IPS-20b (cell line): ENCODE measurements at regions not wholly inside any gene's neighbourhood (a gene's known extent, or its start where the extent isn't known, plus 50 kb on each side); places are given as distances from the start of the nearest gene placed in this dataset.

Experiments
- H3K27ac ChIP-seq: one replicate; pipeline ENCODE4 v1.5.1; 2013; ENCODE audit warnings: low read length
- H3K27me3 ChIP-seq: 2 replicates; pipeline ENCODE4 v1.6.1; 2013; ENCODE audit warnings: mild to moderate bottlenecking, low read length, inconsistent platforms; ENCODE audit not compliant: insufficient read depth
- H3K36me3 ChIP-seq: 2 replicates; pipeline ENCODE4 v1.6.1; 2013; ENCODE audit warnings: low read depth, mild to moderate bottlenecking, inconsistent platforms, low read length, moderate library complexity; ENCODE audit not compliant: insufficient read depth
- H3K4me1 ChIP-seq: 2 replicates; pipeline ENCODE4 v1.6.1; 2013; ENCODE audit warnings: mild to moderate bottlenecking, control low read depth, inconsistent platforms, low read length, moderate library complexity; ENCODE audit not compliant: insufficient read depth
- H3K4me3 ChIP-seq: 2 replicates; pipeline ENCODE4 v1.5.1; 2013; ENCODE audit warnings: mild to moderate bottlenecking, low read length, inconsistent platforms
- H3K9ac ChIP-seq: 2 replicates; pipeline ENCODE4 v1.6.1; 2013; ENCODE audit warnings: low read depth, mild to moderate bottlenecking, inconsistent platforms, low read length, moderate library complexity
- H3K9me3 ChIP-seq: 2 replicates; pipeline ENCODE4 v1.6.1; 2013; ENCODE audit warnings: mild to moderate bottlenecking, low read depth, low read length, inconsistent platforms; ENCODE audit not compliant: insufficient read depth

DNA sequence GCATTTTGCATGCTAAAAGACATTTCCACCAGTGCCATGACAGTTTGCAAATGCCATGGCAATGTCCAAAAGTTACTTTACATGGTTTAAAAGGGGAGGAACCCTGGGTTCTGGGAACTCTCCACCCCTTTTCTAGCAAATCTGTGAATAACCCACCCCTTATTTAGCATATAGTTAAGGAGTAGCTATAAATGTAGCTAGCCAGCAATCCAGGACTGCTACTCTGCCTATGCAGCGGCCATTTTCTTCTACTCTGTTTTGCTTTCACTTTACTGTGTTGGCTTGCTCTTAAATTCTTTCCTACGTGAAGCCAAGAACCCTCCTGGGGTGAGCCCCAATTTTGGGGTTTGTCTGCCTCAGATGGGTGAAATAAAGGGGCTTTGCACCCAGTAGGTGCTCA, 141.0 kb downstream of the PTPN11 start:
- Histone ChIP-seq H3K9ac (no peak overlapping the region), H3K27ac (no peak overlapping the region), H3K36me3 (no peaks in the 10 kb centered on the region), H3K4me3 (no peak overlapping the region), H3K4me1 (no peaks in the 10 kb centered on the region), H3K9me3 (no peaks in the 10 kb centered on the region), H3K27me3 (no peaks in the 10 kb centered on the region)

DNA sequence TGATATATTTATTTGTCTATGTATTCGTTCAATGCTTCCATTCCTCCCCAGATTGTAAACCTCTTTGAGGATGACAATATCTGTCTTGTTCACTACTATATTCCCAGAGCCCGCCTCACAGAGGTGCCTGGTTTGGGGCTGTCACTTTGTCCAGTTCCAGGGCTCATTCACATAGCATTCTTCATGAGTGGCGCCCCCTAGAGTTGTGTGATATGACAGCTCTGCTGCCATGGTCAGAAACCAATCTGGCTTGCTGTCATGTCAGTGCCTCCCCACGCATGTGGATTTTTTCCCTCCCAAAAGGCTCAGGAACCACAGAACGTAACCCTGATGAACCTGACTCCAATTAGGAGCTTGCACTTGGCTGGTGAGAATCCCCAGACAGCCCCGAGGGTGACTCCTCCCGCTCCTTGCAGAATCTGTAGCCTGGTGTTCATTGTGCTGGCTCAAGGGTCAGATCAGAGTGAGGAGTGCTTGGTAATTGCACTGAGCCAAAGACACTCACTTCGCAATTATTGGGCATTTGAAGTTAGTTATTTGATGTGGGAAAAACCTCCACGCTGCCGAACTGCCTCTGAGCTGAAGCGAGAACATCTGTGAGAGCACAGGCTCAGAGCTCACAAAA, 145.5 kb downstream of the PTPN11 start:
- Histone ChIP-seq H3K9ac (no peak overlapping the region), H3K27me3 (no peaks in the 10 kb centered on the region), H3K36me3 (no peaks in the 10 kb centered on the region), H3K4me1 (no peaks in the 10 kb centered on the region), H3K4me3 (no peak overlapping the region), H3K9me3 (no peaks in the 10 kb centered on the region), H3K27ac (no peak overlapping the region)

DNA sequence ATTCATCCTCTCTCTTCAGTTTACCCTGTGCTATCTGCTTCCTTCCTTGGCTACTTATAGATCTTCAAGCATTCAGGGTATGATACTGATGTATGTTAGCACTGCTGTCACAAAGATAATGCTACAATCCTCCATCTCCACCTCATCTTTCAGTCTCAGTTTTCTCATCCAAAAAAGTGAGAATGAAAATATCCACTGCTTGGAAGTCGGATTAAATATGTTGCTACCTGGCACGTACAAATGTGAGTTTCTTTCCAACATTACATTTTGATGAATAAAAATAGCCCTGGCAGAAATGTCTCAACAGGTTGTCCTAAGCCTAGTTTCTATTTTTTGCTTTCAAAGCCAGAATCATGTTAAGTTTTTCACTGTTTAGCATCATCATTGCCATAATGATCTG, 149.9 kb downstream of the PTPN11 start:
- Histone ChIP-seq H3K4me3 (no peak overlapping the region), H3K27ac (no peak overlapping the region), H3K27me3 (peaks cover 11% of the 10 kb centered on the region), H3K9me3 (no peaks in the 10 kb centered on the region), H3K9ac (no peak overlapping the region), H3K4me1 (no peaks in the 10 kb centered on the region), H3K36me3 (no peaks in the 10 kb centered on the region)

DNA sequence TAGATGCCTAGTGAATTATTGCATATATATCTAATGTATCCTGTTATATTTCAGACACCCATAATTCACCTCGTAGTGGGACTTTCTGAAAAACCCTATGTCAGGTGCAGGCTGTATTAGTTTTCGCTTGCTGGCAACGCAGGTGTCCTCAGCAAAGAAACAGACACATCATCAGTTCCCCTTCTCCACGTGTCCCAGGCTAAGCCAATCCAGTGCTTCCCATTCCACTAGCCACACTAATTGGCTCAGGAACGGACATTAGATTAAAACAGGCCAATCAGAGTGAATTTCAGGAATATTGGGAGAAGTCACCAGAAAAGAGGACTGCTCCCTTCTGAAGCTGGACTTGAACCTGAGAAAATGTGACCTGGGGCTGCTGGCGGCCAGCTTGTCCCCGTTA, 151.3 kb downstream of the PTPN11 start:
- no peaks in the 10 kb centered on the region for H3K4me1 ChIP-seq
- H3K27me3 ChIP-seq: peaks cover 23% of the 10 kb centered on the region
- no peaks in the 10 kb centered on the region for H3K9me3 ChIP-seq
- H3K36me3 ChIP-seq: no peaks in the 10 kb centered on the region
- H3K27ac ChIP-seq: no peak overlapping the region
- no peak overlapping the region for H3K9ac ChIP-seq
- H3K4me3 ChIP-seq: no peak overlapping the region

DNA sequence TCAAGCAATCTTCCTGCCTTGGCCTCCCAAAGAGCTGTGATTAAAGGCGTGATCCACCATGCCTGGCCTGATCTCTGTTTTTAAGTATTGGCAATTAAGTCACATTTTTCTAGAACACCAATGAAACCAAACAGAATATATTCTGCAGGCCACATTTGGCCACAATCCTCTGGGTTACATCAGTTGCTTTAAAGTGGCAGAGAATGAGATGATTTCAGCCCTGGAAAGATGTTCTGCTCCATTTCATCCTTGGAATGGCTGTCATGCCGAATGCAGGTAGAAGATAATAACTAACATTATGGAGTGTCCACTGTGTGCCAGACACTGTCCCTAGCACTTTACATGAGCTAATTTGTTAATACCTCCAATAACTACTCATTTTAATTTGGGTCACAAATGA, 154.4 kb downstream of the PTPN11 start:
- H3K36me3 ChIP-seq: no peaks in the 10 kb centered on the region
- no peak overlapping the region for H3K27ac ChIP-seq
- no peaks in the 10 kb centered on the region for H3K9me3 ChIP-seq
- H3K4me3 ChIP-seq: no peak overlapping the region
- peaks cover 46% of the 10 kb centered on the region for H3K27me3 ChIP-seq
- no peak overlapping the region for H3K9ac ChIP-seq
- peaks cover 15% of the 10 kb centered on the region; the same call in 1 of the 2 replicates for H3K4me1 ChIP-seq

DNA sequence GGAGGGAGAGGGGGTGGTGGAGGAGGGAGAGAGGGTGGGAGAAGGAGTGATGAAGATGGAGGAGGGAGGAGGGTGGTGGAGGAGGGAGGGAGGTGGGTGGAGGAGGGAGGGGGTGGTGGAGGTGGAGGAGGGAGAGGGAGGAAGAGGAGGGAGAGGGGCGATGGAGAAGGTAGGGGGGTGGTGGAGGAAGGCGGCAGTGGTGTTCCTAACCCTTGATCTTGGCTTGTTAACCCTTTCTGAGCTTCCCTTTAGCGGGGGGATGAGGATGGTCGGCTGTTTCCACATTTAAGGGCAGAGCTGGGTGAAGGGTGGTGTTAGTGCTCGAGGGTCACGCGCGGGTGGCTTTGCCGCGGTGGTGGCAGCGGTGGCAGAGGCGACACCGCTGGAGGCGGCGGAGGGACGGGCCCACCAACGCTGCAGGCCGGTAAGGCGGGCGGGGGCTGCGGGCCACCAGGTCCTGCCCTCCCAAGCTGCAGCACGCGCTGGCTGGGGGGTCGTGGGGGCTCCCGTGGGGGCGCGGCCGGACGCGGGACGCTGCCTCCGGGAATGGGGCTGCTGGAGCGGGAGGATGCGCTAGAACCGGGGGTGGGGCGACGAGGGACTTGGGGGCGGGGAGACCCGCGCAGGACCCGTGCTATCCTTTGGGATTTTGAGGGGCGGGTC, 156.3 kb downstream of the PTPN11 start:
- Histone ChIP-seq H3K27ac (no peak overlapping the region), H3K9me3 (no peaks in the 10 kb centered on the region), H3K27me3 (peaks cover 62% of the 10 kb centered on the region), H3K9ac (no peak overlapping the region), H3K4me3 (peak overlapping the region; percentile 59; the same call in 1 of the 2 replicates), H3K36me3 (no peaks in the 10 kb centered on the region), H3K4me1 (peaks cover 20% of the 10 kb centered on the region; the same call in 1 of the 2 replicates)

DNA sequence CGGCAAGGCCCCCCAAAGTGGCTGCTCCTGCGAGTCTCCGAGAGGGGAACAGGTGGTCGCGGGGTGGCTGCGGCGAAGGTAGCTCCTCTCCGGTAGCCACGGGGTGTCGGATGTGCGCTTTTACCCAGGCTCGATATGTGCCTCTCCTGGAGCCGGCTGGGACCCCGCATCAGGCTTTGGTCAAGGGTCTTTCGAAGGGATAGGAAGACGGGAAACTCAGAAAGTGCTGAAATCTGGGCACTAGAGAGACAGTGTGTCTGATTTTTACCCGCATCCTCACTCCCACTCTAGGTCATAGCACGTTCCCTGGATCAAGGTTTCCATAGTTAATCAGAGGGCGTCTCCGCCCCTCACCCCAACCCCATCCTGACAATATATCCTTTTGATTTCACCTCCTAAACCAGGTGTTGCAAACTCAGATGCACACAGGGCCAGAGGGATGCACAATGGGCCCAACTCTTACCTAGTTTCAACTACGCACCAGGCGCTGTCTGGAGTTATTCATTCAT, 156.9 kb downstream of the PTPN11 start:
- no peak overlapping the region for H3K27ac ChIP-seq
- no peak overlapping the region for H3K9ac ChIP-seq
- H3K36me3 ChIP-seq: no peaks in the 10 kb centered on the region
- peaks cover 20% of the 10 kb centered on the region; the same call in 1 of the 2 replicates for H3K4me1 ChIP-seq
- peak overlapping the region; percentile 59; the same call in 1 of the 2 replicates for H3K4me3 ChIP-seq
- peaks cover 64% of the 10 kb centered on the region for H3K27me3 ChIP-seq
- no peaks in the 10 kb centered on the region for H3K9me3 ChIP-seq

DNA sequence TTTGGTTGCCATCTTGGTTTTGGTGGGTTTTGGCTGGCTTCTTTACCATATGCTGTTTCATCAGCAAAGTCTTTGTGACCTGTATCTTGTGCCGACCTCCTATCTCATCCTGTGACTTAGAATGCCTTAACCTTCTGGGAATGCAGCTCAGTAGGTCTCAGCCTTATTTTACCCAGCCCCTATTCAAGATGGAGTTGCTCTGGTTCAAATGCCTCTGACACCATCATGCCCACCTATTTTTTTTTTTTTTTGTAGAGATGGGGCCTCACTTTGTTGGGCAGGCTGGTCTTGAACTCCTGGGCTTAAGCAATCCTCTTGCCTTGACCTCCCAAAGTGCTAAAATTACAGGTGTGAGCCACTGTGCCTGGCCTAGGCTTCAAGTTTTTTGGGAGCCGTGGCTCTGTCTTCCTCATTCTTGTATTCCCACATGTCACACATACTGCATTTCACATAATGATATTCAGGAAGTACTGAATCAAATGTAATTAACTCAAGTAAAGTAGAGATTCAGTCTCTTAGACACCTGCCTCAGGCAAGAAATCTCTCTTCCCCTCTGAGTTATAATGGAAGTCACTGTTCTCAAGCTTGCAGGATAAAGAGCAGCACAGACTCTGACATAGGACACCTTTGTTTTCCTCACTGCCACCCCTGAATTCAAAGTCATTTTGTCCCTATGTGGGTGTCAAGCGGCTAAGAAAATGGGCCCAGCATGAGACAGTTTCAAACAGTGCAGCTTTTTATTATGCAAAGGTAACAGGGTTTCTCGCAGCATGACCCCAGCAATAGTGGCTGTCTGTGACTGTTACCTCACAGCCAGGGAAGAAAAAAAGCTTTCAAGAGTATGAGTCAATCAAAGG, 159.0 kb downstream of the PTPN11 start:
- Histone ChIP-seq H3K27ac (no peak overlapping the region), H3K27me3 (peaks cover 63% of the 10 kb centered on the region), H3K9ac (no peak overlapping the region), H3K36me3 (no peaks in the 10 kb centered on the region), H3K9me3 (no peaks in the 10 kb centered on the region), H3K4me1 (peaks cover 20% of the 10 kb centered on the region; the same call in 1 of the 2 replicates), H3K4me3 (no peak overlapping the region)

DNA sequence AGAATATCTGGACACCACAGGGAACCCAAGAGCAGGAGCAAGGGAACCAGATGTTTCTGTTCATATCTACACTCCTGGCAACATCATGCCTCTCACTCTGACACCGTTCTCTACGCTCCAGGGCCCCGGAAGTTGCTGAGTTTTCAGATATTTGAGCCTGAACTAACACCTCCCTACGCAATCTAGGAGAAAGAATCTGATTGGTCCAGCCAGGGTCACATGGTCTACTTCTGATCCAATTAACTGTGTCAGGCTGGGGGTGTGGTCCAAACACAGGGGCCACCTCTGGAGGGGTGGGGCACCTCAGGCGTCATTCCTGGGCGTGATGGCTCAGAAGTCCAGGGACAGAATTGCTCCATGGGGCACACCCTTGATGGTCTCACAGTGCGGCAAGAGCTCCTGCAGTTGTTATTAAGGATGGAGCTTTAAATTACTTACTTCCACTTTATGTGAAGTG, 165.5 kb downstream of the PTPN11 start:
- Histone ChIP-seq H3K9me3 (no peaks in the 10 kb centered on the region), H3K4me1 (peaks cover 4% of the 10 kb centered on the region; the same call in 1 of the 2 replicates), H3K4me3 (no peak overlapping the region; the same call in 1 of the 2 replicates), H3K27me3 (peaks cover 61% of the 10 kb centered on the region), H3K27ac (no peak overlapping the region), H3K9ac (no peak overlapping the region), H3K36me3 (no peaks in the 10 kb centered on the region)

DNA sequence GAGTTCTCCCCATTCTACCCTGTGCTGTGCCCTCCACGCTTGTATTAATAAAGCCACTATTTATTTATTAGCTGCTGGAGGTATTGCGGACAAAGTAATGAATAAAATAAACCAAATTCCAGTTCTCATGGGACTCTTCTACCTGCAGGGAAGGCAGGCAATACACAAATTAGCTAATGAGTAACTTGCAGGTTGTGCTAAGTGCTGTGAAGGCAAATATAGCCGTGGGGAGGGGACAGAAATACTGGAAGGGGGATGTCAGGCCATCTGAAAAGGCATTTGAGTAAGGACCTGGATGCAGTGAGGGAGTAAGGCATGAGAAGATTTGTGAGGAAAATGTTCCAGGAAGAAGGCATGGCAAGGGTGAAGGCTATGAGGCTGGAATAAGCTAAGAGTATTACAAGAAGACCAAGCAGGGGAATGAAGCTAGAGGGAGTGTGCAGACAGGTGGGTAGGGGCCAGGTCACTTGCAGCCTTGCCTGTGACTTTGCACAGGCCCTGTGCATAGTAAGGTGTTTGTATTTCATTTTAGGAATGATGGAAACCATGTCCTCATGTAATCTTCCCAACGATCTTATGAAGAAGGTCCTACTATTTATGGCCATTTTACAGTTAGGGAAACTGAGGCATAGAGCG, 167.5 kb downstream of the PTPN11 start:
- Histone ChIP-seq H3K36me3 (no peaks in the 10 kb centered on the region), H3K27ac (no peak overlapping the region), H3K9ac (no peak overlapping the region), H3K4me3 (no peak overlapping the region), H3K9me3 (no peaks in the 10 kb centered on the region), H3K4me1 (peaks cover 6% of the 10 kb centered on the region; the same call in 1 of the 2 replicates), H3K27me3 (peaks cover 70% of the 10 kb centered on the region)

DNA sequence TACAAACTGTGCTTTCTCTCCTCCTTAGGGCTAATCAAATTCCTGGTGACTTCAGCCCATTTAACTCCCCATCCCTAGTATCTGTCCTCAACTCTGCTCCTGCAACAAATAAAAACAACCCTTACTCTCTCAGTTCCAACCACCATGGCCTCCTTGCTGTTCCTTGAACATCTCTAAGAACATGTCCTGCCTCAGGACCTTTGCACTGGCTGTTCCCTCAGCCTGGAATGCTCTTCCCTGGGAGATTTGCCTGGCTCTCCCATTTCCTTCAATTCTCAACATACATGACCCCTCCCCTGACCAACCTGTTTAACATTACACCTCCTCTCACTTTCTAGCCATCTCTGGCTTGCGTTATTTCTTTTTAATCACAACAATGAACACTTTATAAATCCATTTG, 170.5 kb downstream of the PTPN11 start:
- Histone ChIP-seq H3K9me3 (no peaks in the 10 kb centered on the region), H3K9ac (no peak overlapping the region), H3K4me1 (peaks cover 3% of the 10 kb centered on the region; the same call in 1 of the 2 replicates), H3K36me3 (no peaks in the 10 kb centered on the region), H3K27me3 (peaks cover 95% of the 10 kb centered on the region), H3K27ac (no peak overlapping the region), H3K4me3 (no peak overlapping the region)
